ENCODE measurements at regions not wholly inside any gene's neighbourhood (a gene's known extent, or its start where the extent isn't known, plus 50 kb on each side); places are given as distances from the start of the nearest gene placed in this dataset.

DNA sequence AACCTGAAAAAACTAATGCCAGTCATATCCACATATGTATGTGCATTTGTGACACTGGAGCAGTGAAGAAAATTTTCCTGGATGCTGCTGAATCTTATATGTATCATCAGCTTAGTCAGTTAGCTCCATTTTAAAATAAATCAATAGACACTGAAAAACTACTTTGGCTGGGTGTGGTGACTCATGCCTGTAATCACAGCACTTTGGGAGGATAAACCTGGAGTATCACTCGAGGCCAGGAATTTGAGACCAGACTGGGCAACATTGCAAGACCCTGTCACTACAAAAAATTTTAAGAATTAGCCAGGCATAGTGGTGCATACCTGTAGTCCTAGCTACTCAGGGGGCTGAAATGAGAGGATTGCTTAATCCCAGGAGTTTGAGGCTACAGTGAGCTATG lies 511.0 kb upstream of the TLE4 start:
- H3K36me3 Mint-ChIP-seq: no peaks in the 10 kb centered on the region
- DNase-seq (no peak), ATAC-seq (no peak)
- no peaks in the 10 kb centered on the region for H3K4me1 ChIP-seq (ENCODE audit: control insufficient read depth, insufficient read depth, low read length)
- H3K27me3 Mint-ChIP-seq (ENCODE audit: low read depth in 2 of 2): no peaks in the 10 kb centered on the region
- WGBS (ENCODE audit: insufficient coverage): 0% methylated on average over 1 of the region's 1 CpG
- no peak overlapping the region for H3K27ac ChIP-seq (ENCODE audit: low read length)
- no peaks in the 10 kb centered on the region for H3K4me1 Mint-ChIP-seq
- no peaks in the 10 kb centered on the region for H3K27me3 ChIP-seq (ENCODE audit: control insufficient read depth, insufficient read depth, low read length)
- no peak overlapping the region for H3K4me3 ChIP-seq (ENCODE audit: low read length)
- H3K36me3 ChIP-seq (ENCODE audit: control insufficient read depth, insufficient read depth, low read length): no peaks in the 10 kb centered on the region
- TF ChIP-seq, protein P1, sequence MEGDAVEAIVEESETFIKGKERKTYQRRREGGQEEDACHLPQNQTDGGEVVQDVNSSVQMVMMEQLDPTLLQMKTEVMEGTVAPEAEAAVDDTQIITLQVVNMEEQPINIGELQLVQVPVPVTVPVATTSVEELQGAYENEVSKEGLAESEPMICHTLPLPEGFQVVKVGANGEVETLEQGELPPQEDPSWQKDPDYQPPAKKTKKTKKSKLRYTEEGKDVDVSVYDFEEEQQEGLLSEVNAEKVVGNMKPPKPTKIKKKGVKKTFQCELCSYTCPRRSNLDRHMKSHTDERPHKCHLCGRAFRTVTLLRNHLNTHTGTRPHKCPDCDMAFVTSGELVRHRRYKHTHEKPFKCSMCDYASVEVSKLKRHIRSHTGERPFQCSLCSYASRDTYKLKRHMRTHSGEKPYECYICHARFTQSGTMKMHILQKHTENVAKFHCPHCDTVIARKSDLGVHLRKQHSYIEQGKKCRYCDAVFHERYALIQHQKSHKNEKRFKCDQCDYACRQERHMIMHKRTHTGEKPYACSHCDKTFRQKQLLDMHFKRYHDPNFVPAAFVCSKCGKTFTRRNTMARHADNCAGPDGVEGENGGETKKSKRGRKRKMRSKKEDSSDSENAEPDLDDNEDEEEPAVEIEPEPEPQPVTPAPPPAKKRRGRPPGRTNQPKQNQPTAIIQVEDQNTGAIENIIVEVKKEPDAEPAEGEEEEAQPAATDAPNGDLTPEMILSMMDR (IDR thresholded peaks at IDR 0.05): no peak
- H3K4me3 Mint-ChIP-seq: no peak overlapping the region
- peaks cover 9% of the 10 kb centered on the region in 2 donors for H3K9me3 Mint-ChIP-seq
- no peak overlapping the region for H3K27ac Mint-ChIP-seq
- intact Hi-C loops (cut with micrococcal nuclease): no loop called here
- H3K9me3 ChIP-seq (ENCODE audit: control insufficient read depth, insufficient read depth, low read length): no peaks in the 10 kb centered on the region

DNA sequence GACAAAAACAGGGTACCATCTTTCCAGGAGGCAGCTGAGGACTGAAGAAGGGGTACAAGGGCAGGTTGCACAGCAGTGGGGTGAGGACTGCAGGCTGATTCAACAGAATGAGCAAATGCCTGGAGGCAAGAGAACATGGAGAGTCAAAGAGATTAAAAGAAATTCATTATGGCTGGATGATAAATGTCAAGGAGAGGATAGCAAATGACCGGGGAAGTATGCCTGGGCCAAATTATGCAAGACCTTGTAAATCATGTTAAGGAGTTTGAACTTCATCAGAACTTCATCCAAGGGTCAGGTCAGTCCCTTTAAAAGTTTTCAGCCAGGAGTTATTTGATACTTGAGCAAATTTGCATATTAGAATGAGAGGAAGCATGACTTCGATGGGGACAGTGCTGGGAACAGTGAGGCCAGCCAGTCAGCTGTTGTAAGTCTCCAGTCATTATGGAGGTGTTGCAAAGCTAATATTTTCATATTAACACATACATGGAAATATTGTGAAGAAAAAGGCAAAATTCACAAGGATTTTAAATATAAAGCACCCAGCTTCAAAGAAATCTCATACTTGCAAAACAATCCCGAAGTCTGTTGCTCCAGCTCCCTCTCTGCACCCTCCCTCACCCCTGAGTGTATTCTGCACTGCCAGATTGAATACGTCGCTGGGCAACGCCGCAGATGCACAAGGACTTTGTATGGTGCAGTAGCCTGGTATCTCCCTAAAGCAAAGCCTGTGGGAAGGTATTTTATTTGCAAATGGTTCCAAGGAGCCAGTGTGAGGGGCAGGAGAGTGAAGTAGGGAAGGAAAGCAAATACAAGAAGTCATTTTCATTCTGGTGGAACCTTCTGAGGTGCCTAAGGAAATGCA lies 509.8 kb upstream of the TLE4 start:
- Mint-ChIP-seq H3K27ac (no peak overlapping the region), H3K4me1 (no peaks in the 10 kb centered on the region), H3K27me3 (ENCODE audit: low read depth in 2 of 2) (no peaks in the 10 kb centered on the region), H3K36me3 (no peaks in the 10 kb centered on the region), H3K9me3 (peaks cover 7 to 12% of the 10 kb centered on the region in 2 donors), H3K4me3 (no peak overlapping the region)
- 89% methylated on average over 7 of the region's 7 CpGs for WGBS (ENCODE audit: insufficient coverage)
- TF ChIP-seq, protein P1 (IDR thresholded peaks at IDR 0.05): no peak
- Histone ChIP-seq H3K36me3 (ENCODE audit: control insufficient read depth, insufficient read depth, low read length) (no peaks in the 10 kb centered on the region), H3K4me3 (ENCODE audit: low read length) (no peak overlapping the region), H3K4me1 (ENCODE audit: control insufficient read depth, insufficient read depth, low read length) (no peaks in the 10 kb centered on the region), H3K27ac (ENCODE audit: low read length) (no peak overlapping the region), H3K9me3 (ENCODE audit: control insufficient read depth, insufficient read depth, low read length) (no peaks in the 10 kb centered on the region), H3K27me3 (ENCODE audit: control insufficient read depth, insufficient read depth, low read length) (no peaks in the 10 kb centered on the region)
- intact Hi-C loops (cut with micrococcal nuclease): no loop called here
- no peak for ATAC-seq
- DNase-seq: no peak

DNA sequence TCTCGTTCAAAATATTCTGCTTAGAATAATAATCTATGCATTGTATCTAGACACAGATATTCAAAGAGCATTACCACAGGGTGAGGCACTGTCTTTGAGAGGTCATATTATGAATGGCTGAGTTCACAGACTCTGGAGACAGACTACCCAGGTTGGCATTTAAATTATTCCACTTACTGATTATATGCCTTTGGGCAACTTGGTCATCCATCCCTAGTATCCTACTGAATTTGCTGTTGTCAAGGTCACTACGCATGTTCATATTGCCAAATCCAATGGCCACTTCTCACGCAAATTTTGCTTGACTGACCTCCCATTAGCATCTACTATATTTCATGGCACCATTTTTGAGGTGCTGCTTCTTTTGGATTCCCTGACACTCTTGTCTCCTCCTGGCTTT lies 498.6 kb upstream of the TLE4 start:
- Histone ChIP-seq H3K36me3 (ENCODE audit: control insufficient read depth, insufficient read depth, low read length) (no peaks in the 10 kb centered on the region), H3K4me1 (ENCODE audit: control insufficient read depth, insufficient read depth, low read length) (no peaks in the 10 kb centered on the region), H3K27ac (ENCODE audit: low read length) (no peak overlapping the region), H3K9me3 (ENCODE audit: control insufficient read depth, insufficient read depth, low read length) (no peaks in the 10 kb centered on the region), H3K27me3 (ENCODE audit: control insufficient read depth, insufficient read depth, low read length) (no peaks in the 10 kb centered on the region), H3K4me3 (ENCODE audit: low read length) (no peak overlapping the region)
- Mint-ChIP-seq H3K4me3 (no peak overlapping the region), H3K27me3 (ENCODE audit: low read depth in 2 of 2) (no peaks in the 10 kb centered on the region), H3K4me1 (no peaks in the 10 kb centered on the region), H3K36me3 (no peaks in the 10 kb centered on the region), H3K9me3 (peaks cover 8 to 10% of the 10 kb centered on the region in 2 donors), H3K27ac (no peak overlapping the region)
- ATAC-seq: no peak
- intact Hi-C loops (cut with micrococcal nuclease): no loop called here
- 94% methylated on average over 2 of the region's 3 CpGs for WGBS (ENCODE audit: insufficient coverage)
- no peak for DNase-seq
- TF ChIP-seq, protein P1 (IDR thresholded peaks at IDR 0.05): no peak

DNA sequence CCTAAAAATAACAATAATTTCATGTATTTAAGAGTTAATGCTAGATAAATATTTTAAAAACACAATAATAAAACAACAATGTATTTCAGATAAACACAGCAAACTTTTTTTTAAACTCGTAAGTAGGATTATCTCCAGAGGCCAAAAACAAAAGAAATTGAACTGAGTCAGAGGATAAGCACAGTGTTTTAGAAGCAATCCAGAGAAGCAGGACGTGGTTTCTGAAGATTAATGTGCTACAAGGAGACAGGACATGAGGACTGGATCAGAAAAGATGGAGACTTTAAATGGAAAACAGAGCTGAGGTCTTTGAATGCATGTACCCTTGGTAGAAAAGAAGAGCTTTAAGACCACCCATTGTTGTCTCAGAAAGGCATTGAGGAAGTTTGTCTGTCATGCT lies 491.2 kb upstream of the TLE4 start:
- Histone ChIP-seq H3K9me3 (ENCODE audit: control insufficient read depth, insufficient read depth, low read length) (no peaks in the 10 kb centered on the region), H3K27ac (ENCODE audit: low read length) (no peak overlapping the region), H3K27me3 (ENCODE audit: control insufficient read depth, insufficient read depth, low read length) (no peaks in the 10 kb centered on the region), H3K4me1 (ENCODE audit: control insufficient read depth, insufficient read depth, low read length) (no peaks in the 10 kb centered on the region), H3K4me3 (ENCODE audit: low read length) (no peak overlapping the region), H3K36me3 (ENCODE audit: control insufficient read depth, insufficient read depth, low read length) (no peaks in the 10 kb centered on the region)
- Mint-ChIP-seq H3K27me3 (ENCODE audit: low read depth in 2 of 2) (no peaks in the 10 kb centered on the region), H3K9me3 (peaks cover 5 to 8% of the 10 kb centered on the region in 2 donors), H3K27ac (no peak overlapping the region), H3K4me3 (no peak overlapping the region), H3K4me1 (no peaks in the 10 kb centered on the region), H3K36me3 (no peaks in the 10 kb centered on the region)
- ATAC-seq (no peak), DNase-seq (no peak)
- intact Hi-C loops (cut with micrococcal nuclease): no loop called here
- TF ChIP-seq, protein P1 (IDR thresholded peaks at IDR 0.05): no peak
- WGBS (ENCODE audit: insufficient coverage): 64% methylated on average over 2 of the region's 2 CpGs
